SKM-1 treated with dmso at 0.1 percent for 144 hours (cell line): ENCODE measurements at regions not wholly inside any gene's neighbourhood (a gene's known extent, or its start where the extent isn't known, plus 50 kb on each side); places are given as distances from the start of the nearest gene placed in this dataset.
"Not testable (repeated sequence)": the region's sequence is repeated elsewhere in the genome, so short reads cannot be mapped to it uniquely, and the experiment has no call there.

Experiments used
- DNase-seq: peaks from one replicate; lab custom pipeline; 2025; ENCODE audit not compliant: unreplicated experiment; lab: John Stamatoyannopoulos, UW

DNA sequence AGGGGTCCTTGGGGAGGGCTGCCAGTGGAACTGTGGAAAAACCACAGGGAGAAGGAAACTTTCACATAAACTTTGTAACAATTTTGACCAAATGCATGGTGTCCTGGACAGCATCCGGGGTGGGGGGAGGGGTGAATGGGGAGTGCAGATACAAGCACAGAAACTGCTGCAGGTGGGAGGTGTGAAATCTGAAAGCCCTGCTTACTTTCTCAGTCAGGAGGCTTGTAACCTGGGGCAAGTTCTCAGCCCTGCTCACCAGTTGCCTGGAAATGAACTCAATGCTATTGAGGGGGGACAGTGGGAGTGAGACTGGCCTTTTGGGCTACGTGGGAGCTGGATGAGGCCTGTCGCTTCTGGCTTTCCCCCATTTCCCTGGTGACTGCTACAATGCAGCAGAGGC, 694.5 kb upstream of the ZNF608 start:
- DNase-seq, result no peak

DNA sequence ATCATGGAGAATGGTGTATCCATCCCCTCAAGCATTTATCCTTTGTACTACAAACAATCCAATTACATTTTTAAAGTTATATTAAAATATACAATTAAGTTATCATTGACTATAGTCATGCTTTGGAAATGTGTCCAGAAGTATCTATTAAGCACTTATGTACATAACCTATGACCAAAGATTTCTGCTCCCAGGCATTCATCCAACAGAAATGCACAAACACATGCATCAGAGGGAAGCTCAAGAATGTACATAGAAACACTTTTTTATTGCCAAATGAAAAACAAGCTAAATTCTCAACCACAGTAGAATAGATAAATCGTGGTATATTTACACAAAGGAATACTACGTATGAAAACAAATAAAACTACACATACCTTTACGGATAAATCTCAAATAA, 700.5 kb upstream of the ZNF608 start:
- DNase-seq, result no peak

- no peak for DNase-seq
Measured at GRCh38 chr5:125450771-125451170, 704.3 kb upstream of the ZNF608 start.

GRCh38 chr5:125451622-125452021, 705.2 kb upstream of the ZNF608 start:
- no peak for DNase-seq

DNA sequence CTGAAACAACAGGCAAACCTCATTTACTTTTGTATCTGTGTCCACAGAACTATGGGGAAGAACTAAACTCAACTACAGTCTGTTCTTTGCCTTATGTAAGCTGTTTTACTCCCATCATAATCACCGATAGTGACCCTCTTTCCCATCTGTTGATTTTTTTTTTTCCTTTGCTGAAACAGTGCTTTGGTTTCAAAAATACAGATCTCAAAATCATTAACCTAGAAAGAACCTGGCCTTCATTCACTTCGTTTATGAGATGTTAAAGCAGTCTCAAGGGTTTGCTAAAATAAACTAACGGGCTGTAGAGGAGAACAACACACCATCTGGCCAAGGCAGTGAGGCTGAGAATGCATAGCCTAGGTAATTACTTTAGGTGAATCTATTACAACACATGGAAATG, 706.6 kb upstream of the ZNF608 start:
- DNase-seq, result no peak

DNA sequence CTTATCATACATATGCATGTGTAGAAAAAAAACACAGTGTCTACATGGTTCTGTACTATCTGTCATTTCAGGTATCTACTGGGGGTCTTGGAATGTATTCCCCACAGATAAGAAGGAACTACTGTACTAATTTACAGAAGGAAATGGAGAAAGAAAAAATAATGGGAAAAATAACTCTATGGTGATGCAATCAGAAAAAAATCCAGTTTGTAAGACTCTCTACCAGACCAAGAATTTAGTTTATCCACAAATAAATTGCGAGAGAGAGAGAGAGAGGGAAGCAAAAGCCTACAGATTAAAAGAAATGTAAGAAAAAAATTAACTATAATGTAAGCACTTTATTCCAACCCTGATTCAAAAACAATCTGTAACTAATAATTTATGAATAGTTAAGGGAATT, 708.6 kb upstream of the ZNF608 start:
- no peak for DNase-seq

- DNase-seq, result not testable (repeated sequence)
Measured at GRCh38 chr5:125456005-125456404, 709.6 kb upstream of the ZNF608 start.

- no peak for DNase-seq
Measured at GRCh38 chr5:125457617-125458016, 711.2 kb upstream of the ZNF608 start.

- not testable (repeated sequence) for DNase-seq
Measured at GRCh38 chr5:125458949-125459348, 712.5 kb upstream of the ZNF608 start.

DNA sequence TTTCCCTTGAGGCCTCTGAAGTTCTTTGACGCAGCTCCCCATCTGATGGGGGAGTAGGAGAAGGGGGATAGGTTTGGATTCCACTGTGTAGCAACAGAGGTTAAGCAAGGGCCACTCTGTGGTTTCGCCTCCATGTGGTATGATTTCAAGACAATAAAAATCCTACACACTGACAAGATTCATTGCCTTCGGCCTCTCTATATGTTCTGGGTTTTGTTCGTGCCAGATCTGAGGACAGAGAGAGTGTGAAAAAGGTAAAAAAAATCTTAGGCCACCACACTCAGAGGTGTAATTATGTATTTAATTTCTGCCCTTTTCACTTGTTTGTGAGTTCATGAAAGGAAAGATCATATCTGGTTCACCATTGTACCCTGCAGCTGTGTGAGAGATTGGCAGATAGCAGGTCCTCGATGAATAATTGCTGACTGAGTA, 715.2 kb upstream of the ZNF608 start:
- no peak for DNase-seq

GRCh38 chr5:125463466-125464092, 717.1 kb upstream of the ZNF608 start:
- DNase-seq, result no peak

GRCh38 chr5:125464847-125465432, 718.5 kb upstream of the ZNF608 start:
- DNase-seq, result no peak

DNA sequence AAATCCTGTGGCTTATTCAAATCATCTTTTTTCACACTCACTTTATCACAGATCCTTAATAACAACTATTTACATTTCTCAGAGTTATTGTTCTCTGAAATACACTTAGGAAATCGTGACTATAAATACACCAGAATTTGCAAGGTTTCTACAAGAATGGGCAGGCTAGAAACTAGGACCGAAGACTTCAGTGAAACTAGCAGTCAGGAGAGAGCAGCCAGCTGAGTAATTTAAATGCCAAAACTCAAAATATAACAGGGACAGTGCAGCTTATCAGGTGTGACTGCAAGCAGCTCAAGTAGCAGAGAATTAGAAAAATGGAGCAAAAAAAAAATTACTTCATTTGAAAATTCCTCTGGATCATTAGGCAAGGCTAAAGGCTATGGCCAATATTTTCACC, 719.3 kb upstream of the ZNF608 start:
- DNase-seq, result no peak

DNA sequence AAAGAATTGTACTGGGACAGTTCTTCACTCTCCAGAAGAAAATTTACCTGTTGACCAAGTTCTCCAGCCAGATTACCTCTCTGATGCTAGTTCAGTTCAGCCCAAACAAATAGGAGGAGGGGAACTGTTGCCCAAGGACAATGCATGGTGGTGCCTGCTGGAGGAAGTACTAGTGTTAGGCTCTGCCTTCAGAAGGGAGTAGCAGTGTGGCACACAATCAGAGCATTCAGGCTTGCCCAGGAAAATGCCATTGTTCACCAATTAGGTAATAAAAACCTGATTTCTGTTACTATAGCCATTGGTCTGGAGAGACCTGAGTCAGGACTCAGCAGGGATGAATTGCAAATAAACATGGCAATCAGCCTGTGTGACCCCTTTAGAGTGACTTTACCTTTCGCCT, 720.8 kb upstream of the ZNF608 start:
- no peak for DNase-seq

- no peak for DNase-seq
Measured at GRCh38 chr5:125470280-125470902, 724.0 kb upstream of the ZNF608 start.

DNA sequence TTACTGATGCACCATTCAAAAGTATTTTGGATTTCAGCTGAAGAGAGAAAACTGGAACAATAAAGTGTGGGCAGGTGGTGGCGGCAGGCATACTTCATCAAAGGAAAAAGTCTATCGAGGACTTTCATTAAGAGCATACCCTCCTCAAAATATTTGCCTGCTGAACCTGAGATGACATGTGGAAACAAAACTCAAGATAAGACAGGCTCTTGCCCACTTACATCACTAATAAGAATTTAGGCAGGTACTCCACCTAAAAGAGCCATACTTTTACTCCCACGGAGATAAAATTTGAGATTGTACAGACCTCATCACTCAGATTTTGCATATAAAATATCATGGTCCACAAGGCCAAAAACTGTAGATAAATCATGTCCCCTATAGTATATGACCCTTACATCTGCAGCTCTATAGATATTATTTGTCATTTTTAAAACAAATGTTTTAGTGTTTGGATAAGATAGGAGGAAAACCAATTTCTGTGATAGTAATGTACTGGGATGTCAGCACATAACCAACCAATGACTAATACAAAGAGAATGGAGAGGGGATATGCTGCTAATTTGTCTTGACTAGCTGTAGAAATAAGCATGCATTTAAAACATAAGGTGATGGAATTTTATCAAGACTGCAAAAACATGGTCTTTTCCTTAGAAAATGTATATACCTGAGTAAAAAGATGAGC, 730.6 kb upstream of the ZNF608 start:
- DNase-seq, result no peak

DNA sequence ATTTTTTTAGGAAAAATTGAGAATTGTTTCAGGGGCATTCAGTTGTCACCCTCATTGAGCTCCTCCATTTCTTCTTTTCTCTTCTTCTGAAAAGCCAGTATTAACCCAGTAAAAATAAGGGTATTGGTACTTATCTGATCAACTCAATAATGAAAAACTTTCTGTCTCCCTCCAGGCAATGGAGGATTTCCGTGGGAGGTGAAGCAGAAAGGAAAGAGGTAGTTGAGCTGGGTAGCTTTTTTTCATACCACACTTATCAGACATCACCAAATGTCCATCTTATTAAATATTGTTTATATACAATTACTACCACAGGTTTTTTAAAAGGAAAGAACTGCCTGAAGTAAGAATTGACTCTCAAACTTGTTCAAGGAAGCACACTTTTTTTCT, 731.1 kb upstream of the ZNF608 start:
- no peak for DNase-seq

DNA sequence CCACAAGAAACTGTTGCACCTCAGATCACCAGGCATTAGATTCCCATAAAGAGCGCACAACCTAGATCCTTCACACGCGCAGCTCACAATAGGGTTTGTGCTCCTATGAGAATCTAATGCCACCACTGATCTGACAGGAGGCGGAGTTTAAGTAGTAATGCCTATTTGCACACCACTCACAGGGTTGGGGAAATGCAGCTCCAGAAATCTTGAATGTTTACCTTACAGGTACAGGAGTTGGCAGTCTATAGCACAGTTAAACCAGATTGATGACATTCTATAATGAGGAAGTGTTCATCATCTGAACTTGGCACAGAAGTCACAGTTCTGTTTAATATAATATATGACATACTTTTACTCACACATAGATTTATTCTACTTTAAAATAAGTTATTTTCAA, 732.2 kb upstream of the ZNF608 start:
- DNase-seq, result no peak

DNA sequence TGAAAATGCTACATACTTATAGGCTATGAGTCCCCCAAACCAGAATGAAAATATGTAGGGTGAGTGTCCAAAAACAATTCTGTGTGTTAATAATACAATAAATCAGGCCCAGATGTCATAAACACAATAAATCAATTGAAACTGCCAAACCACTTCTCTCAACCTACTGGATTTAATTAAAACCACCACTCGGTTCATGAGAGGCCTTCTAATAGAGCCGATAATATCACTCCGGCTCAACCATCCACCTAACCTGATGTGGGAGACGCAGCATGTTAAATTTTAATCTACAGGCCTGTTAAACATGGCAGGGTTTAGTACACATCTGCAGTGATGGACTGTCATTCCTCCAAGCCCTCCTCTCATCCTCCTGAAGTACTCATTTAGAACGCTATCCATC, 734.5 kb upstream of the ZNF608 start:
- no peak for DNase-seq

DNA sequence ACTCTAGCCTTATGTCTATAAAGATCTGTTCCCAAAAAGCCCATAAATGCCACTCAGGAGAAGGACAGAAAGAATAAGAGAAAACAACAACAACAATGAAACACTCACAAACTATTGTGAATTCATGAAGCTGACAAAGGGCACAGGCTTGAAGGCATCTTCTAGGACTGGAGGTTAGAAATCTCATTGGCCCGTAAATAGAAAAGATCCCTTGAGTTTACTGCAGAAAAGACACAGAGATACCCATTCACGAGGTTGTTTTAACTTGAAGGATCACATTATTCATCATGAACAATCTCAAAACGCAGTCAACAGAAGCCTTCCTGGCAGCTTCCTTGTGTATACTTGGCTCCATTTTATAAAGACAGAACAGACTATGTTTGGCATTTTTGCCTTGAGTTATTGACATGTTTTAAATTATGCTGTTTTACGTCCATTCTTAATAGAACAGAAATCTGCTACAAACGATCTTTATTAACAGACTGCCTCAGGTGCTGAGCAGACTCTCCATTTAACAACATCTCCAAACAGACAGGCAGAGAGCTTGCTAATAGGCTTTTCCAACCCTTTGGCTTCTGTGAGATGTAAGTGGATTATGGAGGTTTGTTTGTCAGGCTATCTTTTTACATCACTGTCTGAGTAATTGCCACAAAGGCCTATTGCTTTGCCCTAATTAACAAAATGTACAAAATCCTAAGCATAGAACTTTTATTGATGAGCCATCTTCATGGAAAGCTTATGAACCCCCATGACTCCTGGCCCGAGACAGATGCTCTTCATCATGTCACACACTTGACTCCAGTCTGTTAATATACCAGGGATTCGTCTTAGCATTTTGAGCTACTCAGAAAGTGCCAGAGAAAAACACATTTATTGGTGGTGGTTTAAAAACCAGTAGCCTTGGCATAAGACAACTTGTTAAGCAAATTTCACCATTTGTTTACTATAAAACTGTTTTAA, 735.3 kb upstream of the ZNF608 start:
- DNase-seq, result no peak

- DNase-seq, result no peak
Measured at GRCh38 chr5:125483609-125484008, 737.2 kb upstream of the ZNF608 start.
